GM12864 (cell line): ENCODE measurements at regions not wholly inside any gene's neighbourhood (a gene's known extent, or its start where the extent isn't known, plus 50 kb on each side); places are given as distances from the start of the nearest gene placed in this dataset.

Experiments used
- DNase-seq: peaks from one replicate; pipeline ENCODE4 v3.0.0-alpha.2; 2011; ENCODE audit warnings: low read depth
- H3K4me3 ChIP-seq: 2 replicates; pipeline ENCODE4 v1.5.1; 2011; ENCODE audit warnings: mild to moderate bottlenecking, low read depth, low read length, control low read depth
- TF ChIP-seq, protein P1 (sequence below): IDR thresholded peaks from 2 replicates; pipeline ENCODE4 v1.5.1; 2011; ENCODE audit warnings: low read depth, mild to moderate bottlenecking, moderate library complexity, low read length, control low read depth, inconsistent platforms; ENCODE audit errors: missing control alignments

DNA sequence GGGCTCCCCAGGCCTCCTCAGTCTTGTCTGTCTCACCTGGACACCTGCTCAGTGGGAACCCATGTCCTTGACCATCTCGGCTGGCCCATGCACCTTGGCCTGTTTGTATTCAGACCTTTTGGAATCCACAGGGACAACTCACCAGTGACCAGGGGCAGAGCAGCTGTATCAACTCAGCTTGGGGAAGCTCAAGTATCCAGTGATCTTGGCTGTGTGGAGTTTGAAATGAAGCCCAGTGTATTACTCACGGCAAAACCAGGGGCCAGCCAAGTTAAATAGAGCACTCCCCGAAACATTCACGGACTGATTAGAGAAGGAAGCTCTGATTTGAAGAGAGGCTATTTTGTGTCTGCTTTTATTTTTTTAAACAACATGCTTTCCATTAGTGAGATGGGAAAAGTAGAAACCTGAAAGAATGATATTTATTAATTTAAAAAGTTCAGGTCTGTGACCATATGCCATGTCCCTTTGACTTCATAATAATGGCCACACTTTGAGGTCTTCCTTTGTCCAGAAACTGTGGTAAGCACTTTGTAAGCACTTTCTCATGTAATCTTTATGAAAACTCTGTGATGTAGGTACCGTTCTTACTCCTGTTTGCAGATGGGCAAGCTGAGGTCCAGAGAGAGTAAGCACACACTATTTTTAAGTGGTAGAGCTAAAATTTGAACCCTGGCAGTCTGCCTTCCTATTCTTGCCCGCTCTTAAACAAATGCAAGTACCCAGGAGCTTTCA lies 656.5 kb downstream of the BNC2 start:
- TF ChIP-seq, protein P1, sequence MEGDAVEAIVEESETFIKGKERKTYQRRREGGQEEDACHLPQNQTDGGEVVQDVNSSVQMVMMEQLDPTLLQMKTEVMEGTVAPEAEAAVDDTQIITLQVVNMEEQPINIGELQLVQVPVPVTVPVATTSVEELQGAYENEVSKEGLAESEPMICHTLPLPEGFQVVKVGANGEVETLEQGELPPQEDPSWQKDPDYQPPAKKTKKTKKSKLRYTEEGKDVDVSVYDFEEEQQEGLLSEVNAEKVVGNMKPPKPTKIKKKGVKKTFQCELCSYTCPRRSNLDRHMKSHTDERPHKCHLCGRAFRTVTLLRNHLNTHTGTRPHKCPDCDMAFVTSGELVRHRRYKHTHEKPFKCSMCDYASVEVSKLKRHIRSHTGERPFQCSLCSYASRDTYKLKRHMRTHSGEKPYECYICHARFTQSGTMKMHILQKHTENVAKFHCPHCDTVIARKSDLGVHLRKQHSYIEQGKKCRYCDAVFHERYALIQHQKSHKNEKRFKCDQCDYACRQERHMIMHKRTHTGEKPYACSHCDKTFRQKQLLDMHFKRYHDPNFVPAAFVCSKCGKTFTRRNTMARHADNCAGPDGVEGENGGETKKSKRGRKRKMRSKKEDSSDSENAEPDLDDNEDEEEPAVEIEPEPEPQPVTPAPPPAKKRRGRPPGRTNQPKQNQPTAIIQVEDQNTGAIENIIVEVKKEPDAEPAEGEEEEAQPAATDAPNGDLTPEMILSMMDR: no peak
- H3K4me3 ChIP-seq: no peak overlapping the region
- DNase-seq: no peak

DNA sequence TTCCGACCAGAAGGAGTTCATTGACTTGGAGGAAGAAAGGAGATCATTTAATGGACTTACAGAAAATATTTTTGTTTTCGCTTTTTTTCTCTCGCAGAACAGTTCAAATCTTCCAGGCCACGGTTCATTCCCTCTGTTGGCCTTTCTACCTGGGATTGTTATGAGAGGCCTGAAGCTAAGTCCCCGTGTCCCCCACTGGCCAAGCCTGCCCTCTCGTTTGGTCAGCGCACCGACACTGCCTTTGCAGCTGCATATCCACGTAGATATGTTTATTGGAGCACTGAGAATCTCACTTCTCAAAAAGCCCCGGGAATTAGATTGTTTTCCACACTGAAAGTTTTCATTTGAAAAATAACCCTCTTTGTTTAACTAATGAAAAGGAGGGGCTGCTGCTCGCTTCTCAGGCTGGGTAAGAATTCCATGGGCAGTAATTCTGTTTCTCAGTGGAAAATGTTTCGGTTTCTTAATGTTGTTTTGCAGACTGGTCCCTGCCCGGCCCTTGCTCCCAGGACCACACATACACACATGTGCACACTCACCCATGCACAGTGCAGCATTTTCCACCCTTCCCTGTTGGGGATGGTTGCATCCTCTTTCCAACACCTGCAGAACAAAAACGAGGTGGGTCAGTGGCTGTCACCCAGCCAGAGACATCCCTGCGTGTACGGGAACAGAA lies 655.7 kb downstream of the BNC2 start:
- TF ChIP-seq, protein P1: no peak
- H3K4me3 ChIP-seq: no peak overlapping the region
- DNase-seq: no peak

DNA sequence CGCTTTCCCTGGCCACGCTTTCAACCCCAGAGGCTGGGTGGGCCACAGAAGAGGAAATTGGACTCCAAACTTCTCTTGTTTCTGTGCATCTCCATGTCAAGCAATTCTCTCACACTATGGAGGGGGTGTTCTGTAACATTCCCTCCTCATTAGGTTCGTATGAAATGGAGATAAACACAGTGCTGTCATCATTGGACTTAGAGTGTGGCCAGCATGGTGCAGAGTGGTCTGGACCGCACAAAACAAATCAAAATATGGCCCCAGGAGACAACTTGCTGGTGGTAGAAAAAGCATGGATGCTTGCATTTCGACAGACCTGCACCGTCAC lies 655.2 kb downstream of the BNC2 start:
- DNase-seq: no peak
- TF ChIP-seq, protein P1: no peak
- no peak overlapping the region for H3K4me3 ChIP-seq

DNA sequence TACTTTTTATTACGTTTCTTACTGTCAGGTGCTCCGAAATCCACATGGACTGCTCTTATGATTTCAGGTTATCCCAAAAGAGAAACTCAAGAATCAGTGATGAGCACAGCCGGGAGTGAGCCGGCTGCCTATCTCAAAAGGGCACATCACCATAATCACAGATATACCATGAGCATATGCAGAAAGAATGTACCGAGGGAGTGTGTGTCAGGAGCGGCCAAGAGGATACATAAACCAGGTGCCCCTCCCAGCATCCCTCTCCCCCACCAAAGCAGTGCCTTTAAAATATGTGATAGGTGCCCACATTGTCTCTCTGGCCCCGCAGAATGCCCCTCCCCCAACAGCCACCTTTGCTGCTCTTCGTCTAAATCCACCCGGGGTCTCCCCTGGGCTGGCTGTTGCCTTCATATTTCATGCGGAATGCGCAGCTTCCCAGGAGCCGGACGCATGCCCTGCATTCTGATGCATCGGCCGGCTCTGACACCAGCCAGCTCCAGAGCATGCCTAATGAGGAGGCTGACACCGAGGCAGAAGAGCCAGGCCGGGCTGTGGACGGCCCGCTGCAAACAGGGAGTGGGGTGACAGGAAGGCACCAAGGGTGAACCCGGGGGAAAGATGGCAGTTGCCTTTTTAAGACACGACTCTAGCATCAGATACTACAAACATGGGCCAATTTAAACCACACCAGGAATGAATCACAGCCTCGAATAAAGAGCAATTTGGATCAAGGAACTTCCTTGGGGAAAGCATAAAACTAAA lies 652.3 kb downstream of the BNC2 start:
- TF ChIP-seq, protein P1: no peak
- no peak for DNase-seq
- no peak overlapping the region for H3K4me3 ChIP-seq

DNA sequence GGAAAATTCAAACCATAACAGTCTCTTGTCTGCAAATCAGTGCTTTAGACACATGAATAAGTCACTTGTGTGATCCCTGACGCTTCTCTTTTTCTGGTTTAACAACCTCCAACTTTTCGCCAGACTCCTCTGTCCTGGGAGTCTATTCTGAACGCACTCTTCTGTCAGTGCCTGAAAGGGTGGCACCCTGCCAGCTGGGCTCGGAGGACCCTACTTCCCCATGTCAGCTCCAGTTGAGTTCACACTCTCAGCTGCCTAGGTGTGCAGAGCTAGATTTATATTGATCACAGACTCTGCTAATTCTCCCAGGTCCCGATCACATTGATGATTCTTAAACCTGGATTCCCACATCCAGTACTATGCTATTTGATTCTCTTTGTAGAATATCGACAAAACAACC lies 649.1 kb downstream of the BNC2 start:
- TF ChIP-seq, protein P1: no peak
- no peak for DNase-seq
- H3K4me3 ChIP-seq: no peak overlapping the region

DNA sequence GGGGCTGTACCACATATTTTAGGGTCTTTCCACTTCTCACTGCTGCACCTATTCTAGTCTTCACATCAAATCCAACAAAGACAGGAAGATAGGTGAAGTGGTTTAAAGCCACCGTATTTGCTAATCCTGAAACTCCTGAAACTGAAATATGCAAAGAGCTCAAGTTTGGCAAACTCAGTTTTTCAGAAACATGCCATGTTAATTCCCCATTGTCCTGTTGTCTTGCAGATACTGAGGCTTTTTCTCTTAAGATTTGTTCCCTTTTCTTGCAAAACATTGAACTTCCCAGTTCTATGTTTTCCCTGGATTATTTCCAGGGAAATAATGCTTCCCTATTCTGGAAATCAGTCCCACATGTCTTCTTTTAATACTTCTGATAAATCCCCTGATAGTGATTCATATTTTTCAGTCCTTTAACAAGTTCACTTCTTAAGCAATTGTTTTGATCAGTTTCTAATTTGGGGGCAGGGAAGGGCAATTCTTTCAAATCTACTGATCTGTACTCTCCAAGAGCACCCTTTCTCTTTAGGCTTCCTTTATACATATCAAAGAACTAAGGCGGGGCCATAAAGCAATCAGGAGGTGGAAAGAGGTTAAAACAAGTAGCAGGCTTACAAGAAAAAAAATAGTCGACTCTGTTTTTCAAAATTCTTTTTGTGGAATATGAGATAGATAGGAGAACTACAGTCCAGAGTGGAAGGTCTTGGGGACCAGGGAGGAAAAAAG lies 648.5 kb downstream of the BNC2 start:
- no peak for DNase-seq

More for the DNA sequence above, 648.5 kb downstream of the BNC2 start:
- TF ChIP-seq, protein P1: no peak
- no peak overlapping the region for H3K4me3 ChIP-seq
